SK-N-SH (cell line): ENCODE measurements at regions not wholly inside any gene's neighbourhood (a gene's known extent, or its start where the extent isn't known, plus 50 kb on each side); places are given as distances from the start of the nearest gene placed in this dataset.

Experiments used
- CTCF ChIA-PET: fragments of 300-600, 350-600 bp; formaldehyde crosslinking; extraction: SDS; loops from one replicate; lab custom pipeline; 2021; lab: Yijun Ruan, JAX
- POLR2A ChIA-PET: fragments of 350-600 bp; sonication (Branson Sonifier 250); formaldehyde crosslinking; extraction: SDS; loops from one replicate; lab custom pipeline; 2020; ENCODE audit warnings: antibody characterized with exemption, inconsistent platforms; lab: Yijun Ruan, JAX
- DNase-seq: peaks from one replicate; pipeline ENCODE4 v3.0.0; 2012
- H2AFZ ChIP-seq: fragments of 200-600 bp; sonication (generic); 2 replicates; pipeline ENCODE4 v1.8.1; 2016; ENCODE audit warnings: antibody characterized with exemption, mild to moderate bottlenecking, low read depth
- H3F3A ChIP-seq: fragments of 200-600 bp; sonication (generic); replicated peaks from 2 replicates; pipeline ENCODE3; 2016; ENCODE audit warnings: antibody characterized with exemption, mild to moderate bottlenecking; ENCODE audit not compliant: insufficient read depth
- H3K27ac ChIP-seq, 2 experiments: fragments of 200-500 bp in 1 of 2; fragments of 200-600 bp in 1 of 2; sonication (Bioruptor generic) in 1 of 2; sonication (generic), shearing (Covaris generic) in 1 of 2; 2 replicates each; pipeline versions ENCODE4 v1.5.1 to v1.6.1; 2014 to 2016; ENCODE audit warnings: low read depth in 2 of 2, inconsistent platforms in 1 of 2, low read length in 1 of 2, mild to moderate bottlenecking in 1 of 2, mixed read lengths in 1 of 2
- H3K27me3 ChIP-seq: fragments of 200-600 bp; sonication (generic), shearing (Covaris generic); 2 replicates; pipeline ENCODE4 v1.6.1; 2016; ENCODE audit warnings: mixed run types; ENCODE audit not compliant: insufficient read depth
- H3K36me3 ChIP-seq, 2 experiments: fragments of 200-500 bp in 1 of 2; fragments of 200-600 bp in 1 of 2; sonication (Bioruptor generic) in 1 of 2; sonication (generic) in 1 of 2; replicated peaks in 1 of 2; 2 replicates each; pipeline versions ENCODE3 to v1.5.1; 2014 to 2016; ENCODE audit warnings: low read length in 1 of 2, mild to moderate bottlenecking in 1 of 2; ENCODE audit not compliant: insufficient read depth in 2 of 2, control insufficient read depth in 1 of 2
- H3K4me1 ChIP-seq, 2 experiments: fragments of 200-500 bp in 1 of 2; fragments of 200-600 bp in 1 of 2; sonication (Bioruptor generic) in 1 of 2; sonication (generic), shearing (Covaris generic) in 1 of 2; 2 replicates each; pipeline versions ENCODE4 v1.5.1 to v1.6.1; 2014 to 2016; ENCODE audit warnings: low read depth in 1 of 2, low read length in 1 of 2, mixed run types in 1 of 2; ENCODE audit not compliant: insufficient read depth in 2 of 2, control insufficient read depth in 1 of 2
- H3K4me2 ChIP-seq: fragments of 200-600 bp; sonication (generic), shearing (Covaris generic); 2 replicates; pipeline ENCODE4 v1.6.1; 2017; ENCODE audit warnings: mixed run types
- H3K4me3 ChIP-seq, 2 experiments: fragments of 200-500 bp in 1 of 2; fragments of 200-600 bp in 1 of 2; sonication (Bioruptor generic) in 1 of 2; sonication (generic), shearing (Covaris generic) in 1 of 2; 2 replicates each; pipeline versions ENCODE4 v1.5.1 to v1.8.1; 2014 to 2016; ENCODE audit warnings: low read depth in 2 of 2, inconsistent platforms in 1 of 2, low read length in 1 of 2, mild to moderate bottlenecking in 1 of 2, mixed read lengths in 1 of 2, moderate library complexity in 1 of 2
- H3K79me2 ChIP-seq: fragments of 200-600 bp; sonication (generic); 2 replicates; pipeline ENCODE4 v1.8.1; 2017; ENCODE audit warnings: mild to moderate bottlenecking; ENCODE audit not compliant: insufficient read depth
- H3K9ac ChIP-seq: fragments of 200-600 bp; sonication (generic); 2 replicates; pipeline ENCODE4 v1.6.1; 2017; ENCODE audit warnings: mixed run types
- H3K9me2 ChIP-seq: fragments of 200-600 bp; sonication (generic); 2 replicates; pipeline ENCODE4 v1.6.1; 2017; ENCODE audit warnings: mixed run types
- H3K9me3 ChIP-seq: fragments of 200-600 bp; sonication (generic); 2 replicates; pipeline ENCODE4 v1.6.1; 2017; ENCODE audit warnings: mixed run types, mild to moderate bottlenecking, moderate library complexity
- H4K20me1 ChIP-seq: fragments of 200-600 bp; sonication (generic); 2 replicates; pipeline ENCODE4 v1.6.1; 2017; ENCODE audit warnings: mild to moderate bottlenecking, mixed run types; ENCODE audit not compliant: insufficient read depth
- CHD2 ChIP-seq: fragments of 150-350 bp; IDR thresholded peaks from 2 replicates; pipeline ENCODE4 v1.6.1; 2018; ENCODE audit warnings: low read length; ENCODE audit not compliant: partially characterized antibody
- EP300 ChIP-seq, 2 experiments: IDR thresholded peaks; 2 replicates each; pipeline versions ENCODE4 v1.4.0 to v1.6.1; 2012; ENCODE audit warnings: borderline replicate concordance in 1 of 2, low read depth in 1 of 2, low read length in 1 of 2
- FOSL2 ChIP-seq: IDR thresholded peaks from 2 replicates; pipeline ENCODE4 v1.4.0; 2012; ENCODE audit warnings: low read depth, mild to moderate bottlenecking, moderate library complexity, borderline replicate concordance
- FOXM1 ChIP-seq: IDR thresholded peaks from 2 replicates; pipeline ENCODE4 v1.4.0; 2012; ENCODE audit warnings: low read depth, mild to moderate bottlenecking
- GABPA ChIP-seq: IDR thresholded peaks from 2 replicates; pipeline ENCODE4 v1.4.0; 2012; ENCODE audit warnings: low read depth, mild to moderate bottlenecking
- MXI1 ChIP-seq: IDR thresholded peaks from 2 replicates; pipeline ENCODE4 v1.6.1; 2012; ENCODE audit warnings: mild to moderate bottlenecking, low read depth, low read length, improper control_type of control experiment
- NFIC ChIP-seq: IDR thresholded peaks from 2 replicates; pipeline ENCODE4 v1.4.0; 2012; ENCODE audit warnings: borderline replicate concordance
- RAD21 ChIP-seq: IDR thresholded peaks from 2 replicates; pipeline ENCODE4 v1.6.1; 2012; ENCODE audit warnings: mild to moderate bottlenecking, low read length
- RXRA ChIP-seq: IDR thresholded peaks from 2 replicates; pipeline ENCODE4 v1.4.0; 2012; ENCODE audit warnings: low read depth, mild to moderate bottlenecking, borderline replicate concordance
- SIN3A ChIP-seq: IDR thresholded peaks from 2 replicates; pipeline ENCODE4 v1.6.1; 2012; ENCODE audit warnings: low read depth, mild to moderate bottlenecking, low read length, moderate library complexity, borderline replicate concordance
- SMC3 ChIP-seq: IDR thresholded peaks from 2 replicates; pipeline ENCODE4 v1.6.1; 2012; ENCODE audit warnings: low read depth, low read length, improper control_type of control experiment
- TAF1 ChIP-seq: IDR thresholded peaks from 2 replicates; pipeline ENCODE4 v1.6.1; 2012; ENCODE audit warnings: low read depth, mild to moderate bottlenecking, low read length, moderate library complexity, borderline replicate concordance
- TCF12 ChIP-seq: IDR thresholded peaks from 2 replicates; pipeline ENCODE4 v1.4.0; 2012
- TEAD4 ChIP-seq: IDR thresholded peaks from 2 replicates; pipeline ENCODE4 v1.4.0; 2012; ENCODE audit warnings: mild to moderate bottlenecking, borderline replicate concordance; ENCODE audit not compliant: insufficient read depth
- WGBS: methylation state at CpG from one replicate; pipeline ENCODE4 v1.1.6; 2017; ENCODE audit warnings: low lambda C conversion rate; 5-methylcytosine and 5-hydroxymethylcytosine counted together
- TF ChIP-seq, protein P1 (sequence below): fragments of 150-350 bp; IDR thresholded peaks from 2 replicates; pipeline ENCODE4 v1.6.1; 2017; ENCODE audit warnings: antibody characterized with exemption, low read length, low read depth, borderline replicate concordance
- TF ChIP-seq, protein P2 (sequence below): IDR thresholded peaks from 2 replicates; pipeline ENCODE4; 2012
- TF ChIP-seq, protein P3 (sequence below): fragments of 200-600 bp; sonication (generic); IDR thresholded peaks from 2 replicates; pipeline ENCODE4 v1.6.1; 2017; ENCODE audit warnings: antibody characterized with exemption, mild to moderate bottlenecking, moderate library complexity

DNA sequence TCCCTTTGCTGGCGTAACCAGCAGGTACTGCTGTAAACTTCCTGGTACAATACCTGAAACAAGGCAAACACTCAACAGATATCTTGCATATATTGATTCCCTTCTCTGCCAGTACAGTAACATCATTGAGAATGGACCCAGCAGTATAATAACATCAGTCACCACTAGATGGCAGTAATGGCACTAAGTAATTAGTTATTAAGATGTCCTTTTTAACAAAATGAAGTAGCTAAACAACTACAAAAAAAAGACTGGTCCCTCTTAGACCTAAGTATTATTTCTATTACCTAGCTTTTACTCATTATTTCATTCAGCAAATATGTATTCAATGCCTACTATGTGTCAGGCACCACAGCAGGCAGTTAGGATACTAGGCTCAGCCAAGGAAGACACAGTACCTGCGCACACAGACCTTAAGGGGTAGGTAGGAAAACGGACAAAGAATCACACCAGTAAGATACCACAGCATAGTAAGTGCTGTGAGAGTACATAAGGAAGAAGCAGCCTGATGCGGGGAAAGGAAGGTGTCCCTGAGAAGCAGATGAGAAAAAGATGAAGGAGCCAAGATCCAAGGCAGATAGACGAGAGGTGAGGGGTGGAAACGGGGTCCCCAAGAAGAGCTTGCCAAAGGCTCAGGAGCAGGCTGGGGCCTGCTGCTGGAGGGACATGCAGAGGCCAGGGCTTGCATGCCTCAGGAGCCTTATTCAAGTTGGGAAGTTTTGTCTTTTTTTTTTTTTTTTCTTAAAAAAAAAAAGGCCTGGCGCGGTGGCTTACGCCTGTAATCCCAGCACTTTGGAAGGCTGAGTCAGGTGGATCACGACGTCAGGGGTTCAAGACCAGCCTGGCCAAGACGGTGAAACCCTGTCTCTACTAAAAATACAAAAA is 102.7 kb upstream of the CHD2 start:
- H3K4me1 ChIP-seq, result no peaks in the 10 kb centered on the region
- H3K9ac ChIP-seq, result no peak overlapping the region
- H3K36me3 ChIP-seq, result no peaks in the 10 kb centered on the region
- no peaks in the 10 kb centered on the region for H3K27me3 ChIP-seq
- 75% methylated on average over 12 of the region's 12 CpGs for WGBS
- peak overlapping the region in 1 of 2 experiments; percentile 27; a peak in 1 of 4 replicates for H3K27ac ChIP-seq
- H3K4me2 ChIP-seq, result no peak overlapping the region
- H3K9me3 ChIP-seq, result no peaks in the 10 kb centered on the region
- no peaks in the 10 kb centered on the region for H4K20me1 ChIP-seq
- H3K9me2 ChIP-seq, result no peaks in the 10 kb centered on the region
- no peak overlapping the region for H3K4me3 ChIP-seq
- H3K79me2 ChIP-seq, result no peaks in the 10 kb centered on the region
- CTCF ChIA-PET, result interaction anchor here (0.6 to 3.9 kb wide), 41 partner anchors 10 to 1322 kb away, joined by 3 to 78 read pairs (median 4); partner anchors contain the start of genes CHD2 and FAM174B
- DNase-seq, result peak; percentile 62
- peaks cover 5% of the 10 kb centered on the region for H3F3A ChIP-seq
- no peak for TF ChIP-seq FOSL2
- TF ChIP-seq, protein P1, sequence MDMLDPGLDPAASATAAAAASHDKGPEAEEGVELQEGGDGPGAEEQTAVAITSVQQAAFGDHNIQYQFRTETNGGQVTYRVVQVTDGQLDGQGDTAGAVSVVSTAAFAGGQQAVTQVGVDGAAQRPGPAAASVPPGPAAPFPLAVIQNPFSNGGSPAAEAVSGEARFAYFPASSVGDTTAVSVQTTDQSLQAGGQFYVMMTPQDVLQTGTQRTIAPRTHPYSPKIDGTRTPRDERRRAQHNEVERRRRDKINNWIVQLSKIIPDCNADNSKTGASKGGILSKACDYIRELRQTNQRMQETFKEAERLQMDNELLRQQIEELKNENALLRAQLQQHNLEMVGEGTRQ, result no peak
- no peak for TF ChIP-seq GABPA
- TF ChIP-seq SMC3, result peak; percentile 59
- TF ChIP-seq, protein P2, sequence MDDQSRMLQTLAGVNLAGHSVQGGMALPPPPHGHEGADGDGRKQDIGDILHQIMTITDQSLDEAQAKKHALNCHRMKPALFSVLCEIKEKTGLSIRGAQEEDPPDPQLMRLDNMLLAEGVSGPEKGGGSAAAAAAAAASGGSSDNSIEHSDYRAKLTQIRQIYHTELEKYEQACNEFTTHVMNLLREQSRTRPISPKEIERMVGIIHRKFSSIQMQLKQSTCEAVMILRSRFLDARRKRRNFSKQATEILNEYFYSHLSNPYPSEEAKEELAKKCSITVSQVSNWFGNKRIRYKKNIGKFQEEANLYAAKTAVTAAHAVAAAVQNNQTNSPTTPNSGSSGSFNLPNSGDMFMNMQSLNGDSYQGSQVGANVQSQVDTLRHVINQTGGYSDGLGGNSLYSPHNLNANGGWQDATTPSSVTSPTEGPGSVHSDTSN, result no peak
- TF ChIP-seq FOXM1, result no peak
- TF ChIP-seq, protein P3, sequence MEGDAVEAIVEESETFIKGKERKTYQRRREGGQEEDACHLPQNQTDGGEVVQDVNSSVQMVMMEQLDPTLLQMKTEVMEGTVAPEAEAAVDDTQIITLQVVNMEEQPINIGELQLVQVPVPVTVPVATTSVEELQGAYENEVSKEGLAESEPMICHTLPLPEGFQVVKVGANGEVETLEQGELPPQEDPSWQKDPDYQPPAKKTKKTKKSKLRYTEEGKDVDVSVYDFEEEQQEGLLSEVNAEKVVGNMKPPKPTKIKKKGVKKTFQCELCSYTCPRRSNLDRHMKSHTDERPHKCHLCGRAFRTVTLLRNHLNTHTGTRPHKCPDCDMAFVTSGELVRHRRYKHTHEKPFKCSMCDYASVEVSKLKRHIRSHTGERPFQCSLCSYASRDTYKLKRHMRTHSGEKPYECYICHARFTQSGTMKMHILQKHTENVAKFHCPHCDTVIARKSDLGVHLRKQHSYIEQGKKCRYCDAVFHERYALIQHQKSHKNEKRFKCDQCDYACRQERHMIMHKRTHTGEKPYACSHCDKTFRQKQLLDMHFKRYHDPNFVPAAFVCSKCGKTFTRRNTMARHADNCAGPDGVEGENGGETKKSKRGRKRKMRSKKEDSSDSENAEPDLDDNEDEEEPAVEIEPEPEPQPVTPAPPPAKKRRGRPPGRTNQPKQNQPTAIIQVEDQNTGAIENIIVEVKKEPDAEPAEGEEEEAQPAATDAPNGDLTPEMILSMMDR, result peak; percentile 80
- TF ChIP-seq MXI1, result no peak
- no peak for TF ChIP-seq SIN3A
- TF ChIP-seq RAD21, result peak; percentile 80
- H2AFZ ChIP-seq, result peak overlapping the region; percentile 47
- POLR2A ChIA-PET, result interaction anchor here (1.0 to 1.3 kb wide), 3 partner anchors 85 to 135 kb away, joined by 3 to 5 read pairs (median 3); no protein-coding TSS in a partner anchor

DNA sequence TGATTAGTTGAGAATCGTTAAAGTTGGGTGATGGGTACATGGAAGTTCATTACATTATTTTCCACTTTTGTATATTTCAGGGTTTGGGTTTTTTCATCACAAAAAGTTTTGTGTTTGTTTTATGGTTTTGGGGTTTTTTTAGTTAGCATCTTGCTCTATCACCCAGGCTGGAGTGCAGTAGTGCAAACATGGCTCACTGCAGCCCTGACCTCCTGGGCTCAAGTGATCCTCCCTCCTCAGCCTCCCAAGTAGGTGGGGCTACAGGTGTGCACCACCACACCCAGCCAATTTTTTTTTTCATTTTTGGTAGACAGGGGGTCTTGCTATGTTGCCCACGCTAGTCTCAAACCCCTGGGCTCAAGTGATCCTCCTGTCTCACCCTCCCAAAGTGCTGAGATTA is 100.1 kb upstream of the CHD2 start:
- ChIA-PET CTCF (no interaction called here), POLR2A (no interaction called here)
- Histone ChIP-seq H3K36me3 (no peaks in the 10 kb centered on the region), H3K4me2 (no peak overlapping the region), H3K9ac (no peak overlapping the region), H2AFZ (no peak overlapping the region), H3K4me3 (no peak overlapping the region), H4K20me1 (no peaks in the 10 kb centered on the region), H3K27ac (no peak overlapping the region), H3K4me1 (peaks cover 0 to 11% of the 10 kb centered on the region in 2 experiments; a peak in 2 of 4 replicates), H3K79me2 (no peaks in the 10 kb centered on the region), H3K9me2 (no peaks in the 10 kb centered on the region), H3K27me3 (no peaks in the 10 kb centered on the region), H3F3A (peaks cover 29% of the 10 kb centered on the region), H3K9me3 (no peaks in the 10 kb centered on the region)
- no peak for DNase-seq
- WGBS, result 95% methylated on average over 2 of the region's 2 CpGs
- TF ChIP-seq EP300 (IDR thresholded peaks at IDR 0.05; ENCODE audit: borderline replicate concordance in 1 of 2, low read depth in 1 of 2, low read length in 1 of 2), result no peak
- TF ChIP-seq CHD2, result no peak
- no peak for TF ChIP-seq NFIC
- TF ChIP-seq, protein P3, result no peak
- no peak for TF ChIP-seq TCF12
- TF ChIP-seq RXRA, result no peak
- TF ChIP-seq TAF1, result no peak
- no peak for TF ChIP-seq TEAD4
- TF ChIP-seq FOSL2, result no peak
